ENCODE measurements at regions not wholly inside any gene's neighbourhood (a gene's known extent, or its start where the extent isn't known, plus 50 kb on each side); places are given as distances from the start of the nearest gene placed in this dataset.

GRCh38 chr21:17442165-17442564, 70.7 kb upstream of the CXADR start:
- Histone ChIP-seq H3K36me3 (ENCODE audit: insufficient read depth, low read depth, low read length) (no peaks in the 10 kb centered on the region), H3K27ac (ENCODE audit: low read length) (no peak overlapping the region), H3K9ac (ENCODE audit: low read depth, low read length) (no peak overlapping the region), H3K27me3 (ENCODE audit: insufficient read depth, low read length) (no peaks in the 10 kb centered on the region; the same call in 1 of the 2 replicates), H3K4me1 (ENCODE audit: insufficient read depth, low read length) (peaks cover 22% of the 10 kb centered on the region), H3K4me3 (ENCODE audit: low read length) (no peak overlapping the region), H3K9me3 (ENCODE audit: insufficient read depth, low read depth, low read length) (no peaks in the 10 kb centered on the region)

GRCh38 chr21:17444828-17445227, 68.0 kb upstream of the CXADR start:
- H3K27ac ChIP-seq (ENCODE audit: low read length), result no peak overlapping the region
- peaks cover 4% of the 10 kb centered on the region; the same call in 1 of the 2 replicates for H3K4me1 ChIP-seq (ENCODE audit: insufficient read depth, low read length)
- no peak overlapping the region for H3K9ac ChIP-seq (ENCODE audit: low read depth, low read length)
- no peaks in the 10 kb centered on the region for H3K36me3 ChIP-seq (ENCODE audit: insufficient read depth, low read depth, low read length)
- no peak overlapping the region for H3K4me3 ChIP-seq (ENCODE audit: low read length)
- H3K27me3 ChIP-seq (ENCODE audit: insufficient read depth, low read length), result no peaks in the 10 kb centered on the region
- no peaks in the 10 kb centered on the region for H3K9me3 ChIP-seq (ENCODE audit: insufficient read depth, low read depth, low read length)

GRCh38 chr21:17446737-17447136, 66.1 kb upstream of the CXADR start:
- H3K27me3 ChIP-seq (ENCODE audit: insufficient read depth, low read length), result no peaks in the 10 kb centered on the region
- no peak overlapping the region for H3K27ac ChIP-seq (ENCODE audit: low read length)
- H3K9ac ChIP-seq (ENCODE audit: low read depth, low read length), result no peak overlapping the region
- no peaks in the 10 kb centered on the region for H3K9me3 ChIP-seq (ENCODE audit: insufficient read depth, low read depth, low read length)
- peaks cover 4% of the 10 kb centered on the region; the same call in 1 of the 2 replicates for H3K4me1 ChIP-seq (ENCODE audit: insufficient read depth, low read length)
- no peaks in the 10 kb centered on the region for H3K36me3 ChIP-seq (ENCODE audit: insufficient read depth, low read depth, low read length)
- H3K4me3 ChIP-seq (ENCODE audit: low read length), result no peak overlapping the region

- H3K36me3 ChIP-seq (ENCODE audit: insufficient read depth, low read depth, low read length), result no peaks in the 10 kb centered on the region
- H3K9me3 ChIP-seq (ENCODE audit: insufficient read depth, low read depth, low read length), result no peaks in the 10 kb centered on the region
- H3K4me1 ChIP-seq (ENCODE audit: insufficient read depth, low read length), result peaks cover 4% of the 10 kb centered on the region; the same call in 1 of the 2 replicates
- no peaks in the 10 kb centered on the region for H3K27me3 ChIP-seq (ENCODE audit: insufficient read depth, low read length)
- H3K4me3 ChIP-seq (ENCODE audit: low read length), result no peak overlapping the region
- H3K27ac ChIP-seq (ENCODE audit: low read length), result no peak overlapping the region
- H3K9ac ChIP-seq (ENCODE audit: low read depth, low read length), result no peak overlapping the region
Measured at GRCh38 chr21:17449701-17450100, 63.1 kb upstream of the CXADR start.

- Histone ChIP-seq H3K4me1 (ENCODE audit: insufficient read depth, low read length) (peaks cover 4% of the 10 kb centered on the region; the same call in 1 of the 2 replicates), H3K9me3 (ENCODE audit: insufficient read depth, low read depth, low read length) (no peaks in the 10 kb centered on the region), H3K27ac (ENCODE audit: low read length) (no peak overlapping the region), H3K36me3 (ENCODE audit: insufficient read depth, low read depth, low read length) (no peaks in the 10 kb centered on the region), H3K9ac (ENCODE audit: low read depth, low read length) (no peak overlapping the region), H3K4me3 (ENCODE audit: low read length) (no peak overlapping the region), H3K27me3 (ENCODE audit: insufficient read depth, low read length) (no peaks in the 10 kb centered on the region)
Measured at GRCh38 chr21:17451364-17451891, 61.4 kb upstream of the CXADR start.

- peak overlapping the region; percentile 60 for H3K4me3 ChIP-seq (ENCODE audit: low read length)
- peak overlapping the region; percentile 65; the same call in 1 of the 2 replicates for H3K9ac ChIP-seq (ENCODE audit: low read depth, low read length)
- H3K9me3 ChIP-seq (ENCODE audit: insufficient read depth, low read depth, low read length), result no peaks in the 10 kb centered on the region
- H3K27me3 ChIP-seq (ENCODE audit: insufficient read depth, low read length), result no peaks in the 10 kb centered on the region
- H3K36me3 ChIP-seq (ENCODE audit: insufficient read depth, low read depth, low read length), result no peaks in the 10 kb centered on the region
- H3K4me1 ChIP-seq (ENCODE audit: insufficient read depth, low read length), result peaks cover 4% of the 10 kb centered on the region; the same call in 1 of the 2 replicates
- no peak overlapping the region for H3K27ac ChIP-seq (ENCODE audit: low read length)
Measured at GRCh38 chr21:17454315-17455027, 58.4 kb upstream of the CXADR start.

GRCh38 chr21:17455028-17455353, 57.9 kb upstream of the CXADR start:
- no peak overlapping the region for H3K27ac ChIP-seq (ENCODE audit: low read length)
- no peaks in the 10 kb centered on the region for H3K9me3 ChIP-seq (ENCODE audit: insufficient read depth, low read depth, low read length)
- peak overlapping the region; percentile 65; the same call in 1 of the 2 replicates for H3K9ac ChIP-seq (ENCODE audit: low read depth, low read length)
- H3K4me3 ChIP-seq (ENCODE audit: low read length), result peak overlapping the region; percentile 60
- H3K27me3 ChIP-seq (ENCODE audit: insufficient read depth, low read length), result no peaks in the 10 kb centered on the region
- peaks cover 4% of the 10 kb centered on the region; the same call in 1 of the 2 replicates for H3K4me1 ChIP-seq (ENCODE audit: insufficient read depth, low read length)
- no peaks in the 10 kb centered on the region for H3K36me3 ChIP-seq (ENCODE audit: insufficient read depth, low read depth, low read length)

- no peaks in the 10 kb centered on the region for H3K36me3 ChIP-seq (ENCODE audit: insufficient read depth, low read depth, low read length)
- no peak overlapping the region for H3K4me3 ChIP-seq (ENCODE audit: low read length)
Measured at GRCh38 chr21:17455451-17455850, 57.4 kb upstream of the CXADR start.

GRCh38 chr21:17458279-17458678, 54.6 kb upstream of the CXADR start:
- Histone ChIP-seq H3K9me3 (ENCODE audit: insufficient read depth, low read depth, low read length) (no peaks in the 10 kb centered on the region), H3K36me3 (ENCODE audit: insufficient read depth, low read depth, low read length) (no peaks in the 10 kb centered on the region), H3K4me3 (ENCODE audit: low read length) (no peak overlapping the region), H3K9ac (ENCODE audit: low read depth, low read length) (no peak overlapping the region), H3K4me1 (ENCODE audit: insufficient read depth, low read length) (peaks cover 4% of the 10 kb centered on the region; the same call in 1 of the 2 replicates), H3K27ac (ENCODE audit: low read length) (no peak overlapping the region), H3K27me3 (ENCODE audit: insufficient read depth, low read length) (no peaks in the 10 kb centered on the region)

More at GRCh38 chr21:17455451-17455850, 57.4 kb upstream of the CXADR start:
- H3K9me3 ChIP-seq (ENCODE audit: insufficient read depth, low read depth, low read length), result no peaks in the 10 kb centered on the region
- no peaks in the 10 kb centered on the region for H3K27me3 ChIP-seq (ENCODE audit: insufficient read depth, low read length)
- peaks cover 4% of the 10 kb centered on the region; the same call in 1 of the 2 replicates for H3K4me1 ChIP-seq (ENCODE audit: insufficient read depth, low read length)
- no peak overlapping the region for H3K27ac ChIP-seq (ENCODE audit: low read length)
- H3K9ac ChIP-seq (ENCODE audit: low read depth, low read length), result no peak overlapping the region

- Histone ChIP-seq H3K9ac (ENCODE audit: low read depth, low read length) (no peak overlapping the region), H3K36me3 (ENCODE audit: insufficient read depth, low read depth, low read length) (no peaks in the 10 kb centered on the region), H3K27ac (ENCODE audit: low read length) (no peak overlapping the region), H3K9me3 (ENCODE audit: insufficient read depth, low read depth, low read length) (no peaks in the 10 kb centered on the region), H3K27me3 (ENCODE audit: insufficient read depth, low read length) (no peaks in the 10 kb centered on the region), H3K4me1 (ENCODE audit: insufficient read depth, low read length) (no peaks in the 10 kb centered on the region), H3K4me3 (ENCODE audit: low read length) (no peak overlapping the region)
Measured at GRCh38 chr21:17460094-17460493, 52.7 kb upstream of the CXADR start.

- Histone ChIP-seq H3K27me3 (ENCODE audit: insufficient read depth, low read length) (no peaks in the 10 kb centered on the region), H3K9me3 (ENCODE audit: insufficient read depth, low read depth, low read length) (no peaks in the 10 kb centered on the region), H3K4me3 (ENCODE audit: low read length) (no peak overlapping the region), H3K27ac (ENCODE audit: low read length) (no peak overlapping the region), H3K4me1 (ENCODE audit: insufficient read depth, low read length) (no peaks in the 10 kb centered on the region), H3K36me3 (ENCODE audit: insufficient read depth, low read depth, low read length) (no peaks in the 10 kb centered on the region), H3K9ac (ENCODE audit: low read depth, low read length) (no peak overlapping the region)
Measured at GRCh38 chr21:17461014-17461413, 51.8 kb upstream of the CXADR start.

- Histone ChIP-seq H3K27me3 (ENCODE audit: insufficient read depth, low read length) (no peaks in the 10 kb centered on the region), H3K4me3 (ENCODE audit: low read length) (no peak overlapping the region), H3K36me3 (ENCODE audit: insufficient read depth, low read depth, low read length) (no peaks in the 10 kb centered on the region), H3K27ac (ENCODE audit: low read length) (no peak overlapping the region), H3K9me3 (ENCODE audit: insufficient read depth, low read depth, low read length) (no peaks in the 10 kb centered on the region), H3K4me1 (ENCODE audit: insufficient read depth, low read length) (no peaks in the 10 kb centered on the region), H3K9ac (ENCODE audit: low read depth, low read length) (no peak overlapping the region)
Measured at GRCh38 chr21:17461582-17461981, 51.3 kb upstream of the CXADR start.
